ENCODE measurements at regions not wholly inside any gene's neighbourhood (a gene's known extent, or its start where the extent isn't known, plus 50 kb on each side); places are given as distances from the start of the nearest gene placed in this dataset.

GRCh38 chr3:20503394-20504082 lies 317.5 kb upstream of the SGO1 start:
- Histone ChIP-seq H3K4me1 (ENCODE audit: control insufficient read depth in 2 of 3, insufficient read depth in 2 of 3, low read depth in 1 of 3, low read length in 3 of 3) (no peaks in the 10 kb centered on the region), H3K4me3 (ENCODE audit: low read length in 3 of 3) (no peak overlapping the region), H3K27ac (ENCODE audit: low read depth in 2 of 2, low read length in 2 of 2) (no peak overlapping the region), H3K9ac (ENCODE audit: low read length in 3 of 3) (no peak overlapping the region), H3K36me3 (ENCODE audit: control insufficient read depth in 2 of 3, insufficient read depth in 3 of 3, low read length in 3 of 3) (no peaks in the 10 kb centered on the region), H3K27me3 (ENCODE audit: control insufficient read depth, insufficient read depth, low read length) (no peaks in the 10 kb centered on the region), H3K9me3 (ENCODE audit: control insufficient read depth in 2 of 3, insufficient read depth in 1 of 3, low read length in 3 of 3) (peaks cover 0 to 5% (median 3%) of the 10 kb centered on the region in 3 donors)
- no peak for TF ChIP-seq CTCF (IDR thresholded peaks at IDR 0.05; ENCODE audit: borderline replicate concordance, extremely low read depth, insufficient read depth)
- no peak for DNase-seq
- intact Hi-C loops (cut with DNase I) = no loop called here
- no peak for FAIRE-seq

GRCh38 chr3:20490996-20491395 lies 305.0 kb upstream of the SGO1 start:
- TF ChIP-seq CTCF (IDR thresholded peaks at IDR 0.05; ENCODE audit: borderline replicate concordance, extremely low read depth, insufficient read depth) = no peak
- no peaks in the 10 kb centered on the region for H3K4me1 ChIP-seq (ENCODE audit: control insufficient read depth in 2 of 3, insufficient read depth in 2 of 3, low read depth in 1 of 3, low read length in 3 of 3)
- H3K27me3 ChIP-seq (ENCODE audit: control insufficient read depth, insufficient read depth, low read length) = no peaks in the 10 kb centered on the region
- no peak overlapping the region for H3K9ac ChIP-seq (ENCODE audit: low read length in 3 of 3)
- DNase-seq (no peak), FAIRE-seq (no peak)
- intact Hi-C loops (cut with DNase I) = no loop called here
- no peaks in the 10 kb centered on the region for H3K36me3 ChIP-seq (ENCODE audit: control insufficient read depth in 2 of 3, insufficient read depth in 3 of 3, low read length in 3 of 3)
- H3K4me3 ChIP-seq (ENCODE audit: low read length in 3 of 3) = no peak overlapping the region
- no peak overlapping the region for H3K27ac ChIP-seq (ENCODE audit: low read depth in 2 of 2, low read length in 2 of 2)
- no peaks in the 10 kb centered on the region for H3K9me3 ChIP-seq (ENCODE audit: control insufficient read depth in 2 of 3, insufficient read depth in 1 of 3, low read length in 3 of 3)

- intact Hi-C loops (cut with DNase I) = no loop called here
- Histone ChIP-seq H3K4me3 (ENCODE audit: low read length in 3 of 3) (no peak overlapping the region), H3K36me3 (ENCODE audit: control insufficient read depth in 2 of 3, insufficient read depth in 3 of 3, low read length in 3 of 3) (no peaks in the 10 kb centered on the region), H3K9ac (ENCODE audit: low read length in 3 of 3) (no peak overlapping the region), H3K9me3 (ENCODE audit: control insufficient read depth in 2 of 3, insufficient read depth in 1 of 3, low read length in 3 of 3) (peaks cover 0 to 10% (median 3%) of the 10 kb centered on the region in 3 donors), H3K27me3 (ENCODE audit: control insufficient read depth, insufficient read depth, low read length) (no peaks in the 10 kb centered on the region), H3K4me1 (ENCODE audit: control insufficient read depth in 2 of 3, insufficient read depth in 2 of 3, low read depth in 1 of 3, low read length in 3 of 3) (no peaks in the 10 kb centered on the region), H3K27ac (ENCODE audit: low read depth in 2 of 2, low read length in 2 of 2) (no peak overlapping the region)
- no peak for TF ChIP-seq CTCF (IDR thresholded peaks at IDR 0.05; ENCODE audit: borderline replicate concordance, extremely low read depth, insufficient read depth)
- FAIRE-seq (no peak), DNase-seq (peak in 1 of 5 donors; percentile 33)
Observed at GRCh38 chr3:20488151-20488550, 302.1 kb upstream of the SGO1 start.

- Histone ChIP-seq H3K27me3 (ENCODE audit: control insufficient read depth, insufficient read depth, low read length) (no peaks in the 10 kb centered on the region), H3K4me1 (ENCODE audit: control insufficient read depth in 2 of 3, insufficient read depth in 2 of 3, low read depth in 1 of 3, low read length in 3 of 3) (no peaks in the 10 kb centered on the region), H3K4me3 (ENCODE audit: low read length in 3 of 3) (no peak overlapping the region), H3K9me3 (ENCODE audit: control insufficient read depth in 2 of 3, insufficient read depth in 1 of 3, low read length in 3 of 3) (peaks cover 0 to 13% (median 3%) of the 10 kb centered on the region in 3 donors), H3K9ac (ENCODE audit: low read length in 3 of 3) (no peak overlapping the region), H3K27ac (ENCODE audit: low read depth in 2 of 2, low read length in 2 of 2) (no peak overlapping the region), H3K36me3 (ENCODE audit: control insufficient read depth in 2 of 3, insufficient read depth in 3 of 3, low read length in 3 of 3) (no peaks in the 10 kb centered on the region)
- FAIRE-seq (no peak), DNase-seq (no peak)
- intact Hi-C loops (cut with DNase I) = no loop called here
- no peak for TF ChIP-seq CTCF (IDR thresholded peaks at IDR 0.05; ENCODE audit: borderline replicate concordance, extremely low read depth, insufficient read depth)
Observed at GRCh38 chr3:20484126-20484525, 298.1 kb upstream of the SGO1 start.
